Mesenchymal stem cell (in vitro differentiated cells and primary cell): ENCODE measurements at regions not wholly inside any gene's neighbourhood (a gene's known extent, or its start where the extent isn't known, plus 50 kb on each side); places are given as distances from the start of the nearest gene placed in this dataset.

Source experiments
- DNase-seq: peaks from one replicate; pipeline ENCODE4 v3.0.0-alpha.2; 2013
- H2AFZ ChIP-seq: one replicate; pipeline ENCODE4 v1.6.1; 2013; ENCODE audit warnings: low read depth, mild to moderate bottlenecking, control low read depth, inconsistent platforms, low read length, moderate library complexity
- H2AK5ac ChIP-seq: 2 replicates; pipeline ENCODE4 v1.6.1; 2013; ENCODE audit warnings: low read length, moderate library complexity, mild to moderate bottlenecking, inconsistent platforms; ENCODE audit not compliant: severe bottlenecking
- H2BK120ac ChIP-seq: one replicate; pipeline ENCODE4 v1.6.1; 2013; ENCODE audit warnings: low read depth, mild to moderate bottlenecking, inconsistent platforms, low read length, moderate library complexity
- H2BK12ac ChIP-seq, 2 experiments: one replicate each; pipeline ENCODE4 v1.6.1; 2013; ENCODE audit warnings: inconsistent platforms in 2 of 2, low read length in 2 of 2, mild to moderate bottlenecking in 2 of 2, moderate library complexity in 2 of 2, control low read depth in 1 of 2
- H2BK15ac ChIP-seq: one replicate; pipeline ENCODE4 v1.6.1; 2013; ENCODE audit warnings: mild to moderate bottlenecking, low read depth, inconsistent platforms; ENCODE audit not compliant: poor library complexity, severe bottlenecking
- H2BK5ac ChIP-seq: 2 replicates; pipeline ENCODE4 v1.6.1; 2013; ENCODE audit warnings: low read depth, mild to moderate bottlenecking, low read length, control low read depth, inconsistent platforms; ENCODE audit not compliant: poor library complexity, severe bottlenecking
- H3K14ac ChIP-seq, 2 experiments: one replicate each; pipeline ENCODE4 v1.6.1; 2013; ENCODE audit warnings: inconsistent platforms in 2 of 2, low read length in 2 of 2, control low read depth in 1 of 2, mild to moderate bottlenecking in 1 of 2, moderate library complexity in 1 of 2
- H3K18ac ChIP-seq, 2 experiments: one replicate each; pipeline ENCODE4 v1.6.1; 2013; ENCODE audit warnings: inconsistent platforms in 2 of 2, low read length in 2 of 2, control low read depth in 1 of 2, low read depth in 1 of 2, mild to moderate bottlenecking in 1 of 2
- H3K23ac ChIP-seq, 2 experiments: one replicate each; pipeline ENCODE4 v1.6.1; 2013; ENCODE audit warnings: inconsistent platforms in 2 of 2, low read length in 2 of 2, mild to moderate bottlenecking in 2 of 2, moderate library complexity in 2 of 2, control low read depth in 1 of 2
- H3K27ac ChIP-seq: 2 replicates; pipeline ENCODE4 v1.5.1; 2013; ENCODE audit warnings: mild to moderate bottlenecking, moderate library complexity, low read length, control low read depth, inconsistent platforms; ENCODE audit not compliant: poor library complexity, severe bottlenecking
- H3K27me3 ChIP-seq, 2 experiments: 2 replicates each; pipeline versions ENCODE4 v1.6.1 to v1.7.0; 2013; ENCODE audit warnings: low read length in 2 of 2, mild to moderate bottlenecking in 2 of 2, moderate library complexity in 2 of 2, control low read depth in 1 of 2, inconsistent platforms in 1 of 2; ENCODE audit not compliant: control insufficient read depth in 1 of 2, insufficient read depth in 1 of 2
- H3K36me3 ChIP-seq, 2 experiments: 2 replicates each; pipeline versions ENCODE4 v1.6.1 to v1.7.0; 2013; ENCODE audit warnings: low read length in 2 of 2, control low read depth in 1 of 2, inconsistent platforms in 1 of 2, low read depth in 1 of 2, mild to moderate bottlenecking in 1 of 2; ENCODE audit not compliant: insufficient read depth in 2 of 2, control insufficient read depth in 1 of 2
- H3K4ac ChIP-seq, 2 experiments: one replicate each; pipeline ENCODE4 v1.6.1; 2013; ENCODE audit warnings: inconsistent platforms in 2 of 2, low read length in 2 of 2, mild to moderate bottlenecking in 2 of 2, moderate library complexity in 2 of 2, control low read depth in 1 of 2, low read depth in 1 of 2
- H3K4me1 ChIP-seq: 2 replicates; pipeline ENCODE4 v1.6.1; 2013; ENCODE audit warnings: low read depth, low read length, control low read depth; ENCODE audit not compliant: control insufficient read depth, insufficient read depth
- H3K4me2 ChIP-seq: 2 replicates; pipeline ENCODE4 v1.6.1; 2013; ENCODE audit warnings: low read length, mild to moderate bottlenecking, inconsistent platforms; ENCODE audit not compliant: poor library complexity, severe bottlenecking
- H3K4me3 ChIP-seq, 2 experiments: 2 replicates each; pipeline versions ENCODE4 v1.5.1 to v1.7.0; 2013; ENCODE audit warnings: low read length in 2 of 2, mild to moderate bottlenecking in 2 of 2, control low read depth in 1 of 2, low read depth in 1 of 2; ENCODE audit not compliant: insufficient read depth in 1 of 2
- H3K79me1 ChIP-seq: replicated peaks from 2 replicates; pipeline ENCODE4 v1.6.1; 2013; ENCODE audit warnings: mild to moderate bottlenecking, control low read depth, low read length, inconsistent platforms; ENCODE audit not compliant: poor library complexity, severe bottlenecking
- H3K9ac ChIP-seq: 2 replicates; pipeline ENCODE4 v1.7.0; 2013; ENCODE audit warnings: mild to moderate bottlenecking, low read length, moderate library complexity
- H3K9me3 ChIP-seq: 2 replicates; pipeline ENCODE4 v1.7.0; 2013; ENCODE audit warnings: mild to moderate bottlenecking, low read length; ENCODE audit not compliant: control insufficient read depth
- H4K8ac ChIP-seq: one replicate; pipeline ENCODE4 v1.6.1; 2013; ENCODE audit warnings: inconsistent platforms, mild to moderate bottlenecking, low read length, moderate library complexity
- H4K91ac ChIP-seq: one replicate; pipeline ENCODE4 v1.6.1; 2013; ENCODE audit warnings: mild to moderate bottlenecking, low read length, inconsistent platforms
- WGBS: methylation state at CpG from one replicate; pipeline ENCODE4 v1.1.7; 2013; ENCODE audit warnings: mixed read lengths; 5-methylcytosine and 5-hydroxymethylcytosine counted together

GRCh38 chr2:210917465-210917864, 361.1 kb downstream of the CPS1 start:
- Histone ChIP-seq H3K14ac (no peak overlapping the region), H3K36me3 (no peaks in the 10 kb centered on the region), H4K8ac (no peak overlapping the region), H2BK12ac (no peak overlapping the region), H3K9me3 (no peaks in the 10 kb centered on the region), H2AFZ (no peak overlapping the region), H3K4ac (no peak overlapping the region), H3K27me3 (no peaks in the 10 kb centered on the region), H2BK120ac (no peak overlapping the region), H3K9ac (no peak overlapping the region), H2BK15ac (no peak overlapping the region), H2BK5ac (no peak overlapping the region), H3K79me1 (no peaks in the 10 kb centered on the region), H3K27ac (no peak overlapping the region), H3K23ac (no peak overlapping the region), H3K4me1 (no peaks in the 10 kb centered on the region), H3K4me2 (no peak overlapping the region), H2AK5ac (no peak overlapping the region), H3K18ac (no peak overlapping the region), H3K4me3 (no peak overlapping the region), H4K91ac (no peak overlapping the region)
- no peak for DNase-seq
- 59% methylated on average over 2 of the region's 4 CpGs for WGBS

- H2BK12ac ChIP-seq, result no peak overlapping the region
- no peaks in the 10 kb centered on the region for H3K36me3 ChIP-seq
- H3K27ac ChIP-seq, result no peak overlapping the region
- H3K18ac ChIP-seq, result no peak overlapping the region
- no peak overlapping the region for H4K91ac ChIP-seq
- H3K79me1 ChIP-seq, result no peaks in the 10 kb centered on the region
- H2AFZ ChIP-seq, result no peak overlapping the region
- no peaks in the 10 kb centered on the region for H3K27me3 ChIP-seq
- H3K9ac ChIP-seq, result no peak overlapping the region
- no peak overlapping the region for H2BK120ac ChIP-seq
- no peaks in the 10 kb centered on the region for H3K9me3 ChIP-seq
- H3K4me2 ChIP-seq, result no peak overlapping the region
- H4K8ac ChIP-seq, result no peak overlapping the region
- H3K4me1 ChIP-seq, result no peaks in the 10 kb centered on the region
- H3K4ac ChIP-seq, result no peak overlapping the region
- H2BK5ac ChIP-seq, result no peak overlapping the region
- no peak overlapping the region for H2AK5ac ChIP-seq
- no peak overlapping the region for H3K23ac ChIP-seq
- no peak overlapping the region for H3K4me3 ChIP-seq
- DNase-seq, result peak; percentile 34
- no peak overlapping the region for H2BK15ac ChIP-seq
- H3K14ac ChIP-seq, result no peak overlapping the region
Measured at GRCh38 chr2:210919128-210919527, 362.7 kb downstream of the CPS1 start.

- Histone ChIP-seq H3K27ac (no peak overlapping the region), H3K4ac (no peak overlapping the region), H3K18ac (no peak overlapping the region), H2BK120ac (no peak overlapping the region), H2BK5ac (no peak overlapping the region), H4K8ac (no peak overlapping the region), H2BK12ac (no peak overlapping the region), H3K4me1 (no peaks in the 10 kb centered on the region), H3K4me2 (no peak overlapping the region), H3K79me1 (no peaks in the 10 kb centered on the region), H2BK15ac (no peak overlapping the region), H3K27me3 (no peaks in the 10 kb centered on the region), H3K4me3 (no peak overlapping the region), H3K9me3 (peaks cover 2% of the 10 kb centered on the region), H3K9ac (no peak overlapping the region), H3K36me3 (no peaks in the 10 kb centered on the region), H2AFZ (no peak overlapping the region), H3K14ac (no peak overlapping the region), H3K23ac (no peak overlapping the region), H4K91ac (no peak overlapping the region), H2AK5ac (no peak overlapping the region)
- DNase-seq, result no peak
- no CpG with 5 or more reads among the region's 1 CpG for WGBS
Measured at GRCh38 chr2:210922419-210922818, 366.0 kb downstream of the CPS1 start.

GRCh38 chr2:210928714-210929113, 372.3 kb downstream of the CPS1 start:
- Histone ChIP-seq H3K4me3 (no peak overlapping the region), H2BK15ac (no peak overlapping the region)

More at GRCh38 chr2:210928714-210929113, 372.3 kb downstream of the CPS1 start:
- no peak overlapping the region for H4K8ac ChIP-seq
- H3K9ac ChIP-seq, result no peak overlapping the region
- no peak overlapping the region for H3K14ac ChIP-seq
- H3K4me2 ChIP-seq, result no peak overlapping the region
- no peak overlapping the region for H3K18ac ChIP-seq
- no peak overlapping the region for H2AK5ac ChIP-seq
- WGBS, result 87% methylated on average over 2 of the region's 2 CpGs
- H2BK120ac ChIP-seq, result no peak overlapping the region
- H3K23ac ChIP-seq, result no peak overlapping the region
- no peak overlapping the region for H3K4ac ChIP-seq
- H3K36me3 ChIP-seq, result no peaks in the 10 kb centered on the region
- H2AFZ ChIP-seq, result no peak overlapping the region
- DNase-seq, result no peak
- H3K9me3 ChIP-seq, result peaks cover 2% of the 10 kb centered on the region
- H2BK5ac ChIP-seq, result no peak overlapping the region
- no peak overlapping the region for H3K27ac ChIP-seq
- no peak overlapping the region for H4K91ac ChIP-seq
- H2BK12ac ChIP-seq, result no peak overlapping the region
- no peaks in the 10 kb centered on the region for H3K4me1 ChIP-seq
- no peaks in the 10 kb centered on the region for H3K79me1 ChIP-seq
- H3K27me3 ChIP-seq, result no peaks in the 10 kb centered on the region
